ENCODE measurements at regions not wholly inside any gene's neighbourhood (a gene's known extent, or its start where the extent isn't known, plus 50 kb on each side); places are given as distances from the start of the nearest gene placed in this dataset.
"Not testable (repeated sequence)": the region's sequence is repeated elsewhere in the genome, so short reads cannot be mapped to it uniquely, and the experiment has no call there.

DNA sequence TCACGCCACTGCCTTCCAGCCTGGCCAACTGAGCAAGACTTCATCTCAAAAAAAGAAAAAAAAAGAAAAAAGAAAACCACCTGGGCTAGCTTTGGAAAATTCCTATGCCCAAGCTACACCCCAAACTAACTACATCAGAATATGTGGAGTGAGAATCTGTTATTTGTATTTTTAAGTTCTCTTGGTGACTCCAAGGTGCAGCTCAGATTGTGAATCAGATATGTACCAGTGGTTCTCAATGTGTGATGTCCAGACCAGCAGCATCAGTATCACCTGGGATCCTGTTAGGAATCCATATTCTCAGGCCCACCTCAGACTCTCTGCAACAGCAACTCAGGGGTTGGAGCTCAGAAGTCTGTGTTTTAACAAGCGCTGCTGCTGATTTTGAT is 376.8 kb downstream of the EDEM1 start:
- no peak for DNase-seq

- DNase-seq: no peak
Measured at GRCh38 chr3:5565026-5565425, 377.5 kb downstream of the EDEM1 start.

GRCh38 chr3:5567113-5567512 is 379.6 kb downstream of the EDEM1 start:
- DNase-seq: no peak

DNA sequence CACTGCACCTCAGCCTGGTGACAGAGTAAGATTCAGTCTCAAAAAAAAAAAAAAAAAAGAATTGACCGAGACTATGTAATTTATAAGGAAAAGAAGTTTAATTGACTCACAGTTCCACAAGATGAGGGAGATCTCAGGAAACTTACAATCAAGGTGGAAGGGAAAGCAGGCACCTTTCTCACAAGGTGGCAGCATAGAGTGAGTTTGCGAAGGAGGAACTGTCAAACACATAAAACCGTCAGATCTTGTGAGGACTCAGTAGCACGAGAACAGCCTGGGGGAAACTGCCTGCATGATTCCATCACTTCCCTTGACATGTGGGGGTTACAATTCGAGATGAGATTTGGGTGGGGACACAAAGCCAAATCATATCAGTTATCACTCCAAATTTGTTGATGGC is 380.9 kb downstream of the EDEM1 start:
- no peak for DNase-seq

- no peak for DNase-seq
Measured at GRCh38 chr3:5569152-5569551, 381.6 kb downstream of the EDEM1 start.

DNA sequence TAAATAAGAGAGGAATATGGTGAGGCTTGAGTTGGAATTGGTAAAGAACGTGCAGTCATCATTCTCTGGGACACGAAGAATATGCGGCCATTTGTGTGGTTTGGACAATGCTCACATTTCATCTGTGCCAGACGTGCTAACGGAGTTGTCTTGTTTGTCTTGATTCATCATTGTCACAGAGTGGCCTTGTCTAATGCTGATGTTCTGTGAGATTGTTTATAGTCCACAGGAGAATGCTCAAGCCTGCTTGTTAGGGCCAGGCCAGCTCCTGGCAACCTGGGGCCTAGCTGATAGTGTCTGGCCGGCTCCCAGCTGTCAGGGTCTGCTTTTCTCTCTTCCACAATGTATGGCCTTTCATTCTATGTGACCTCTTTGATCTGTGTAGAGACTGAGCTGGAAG is 384.7 kb downstream of the EDEM1 start:
- DNase-seq: no peak

GRCh38 chr3:5576277-5577011 is 388.9 kb downstream of the EDEM1 start:
- DNase-seq: no peak

DNA sequence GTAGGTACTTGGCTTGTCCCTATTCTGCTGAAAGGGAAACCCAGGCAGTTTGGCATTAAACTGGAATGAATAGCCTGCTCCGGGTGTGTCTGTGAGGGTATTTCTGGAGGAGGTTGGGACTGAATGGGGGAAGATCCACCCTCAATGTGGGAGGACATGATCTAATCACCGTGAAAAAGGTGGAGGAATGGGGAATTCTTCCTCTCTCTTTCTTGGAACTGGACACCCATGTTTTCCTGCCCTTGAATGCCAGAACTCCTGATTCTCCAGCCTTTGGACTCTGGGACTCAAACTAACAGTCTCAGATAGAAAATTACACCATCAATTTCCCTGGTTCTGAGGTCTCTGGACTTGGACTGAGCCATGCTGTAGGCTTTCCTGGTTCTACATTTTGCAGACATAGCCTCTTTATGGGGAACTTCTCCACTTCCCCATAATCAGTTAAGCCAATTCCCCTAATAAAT is 391.7 kb downstream of the EDEM1 start:
- DNase-seq: no peak

DNA sequence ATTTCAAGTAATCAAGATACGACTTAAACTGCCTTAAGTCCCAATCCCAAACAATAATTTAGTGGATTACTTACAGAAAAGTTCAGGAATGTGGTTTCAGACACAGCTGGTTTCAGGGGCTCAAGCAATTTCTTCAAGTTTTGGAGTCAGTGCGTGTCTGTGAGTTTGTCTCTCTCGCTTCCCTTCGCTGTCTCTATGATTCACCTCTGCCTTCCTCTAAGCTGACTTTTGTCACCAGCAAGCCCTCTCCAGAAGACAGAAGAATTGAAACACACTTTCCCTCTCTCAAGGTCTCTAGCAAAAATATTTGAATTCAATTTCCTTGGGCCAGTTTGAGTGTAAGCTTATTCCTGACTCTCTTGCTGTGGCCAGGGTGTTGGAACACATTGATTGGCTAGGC is 392.4 kb downstream of the EDEM1 start:
- DNase-seq: no peak

- no peak for DNase-seq
Measured at GRCh38 chr3:5580826-5581225, 393.3 kb downstream of the EDEM1 start.

- no peak for DNase-seq
Measured at GRCh38 chr3:5581743-5582142, 394.2 kb downstream of the EDEM1 start.

DNA sequence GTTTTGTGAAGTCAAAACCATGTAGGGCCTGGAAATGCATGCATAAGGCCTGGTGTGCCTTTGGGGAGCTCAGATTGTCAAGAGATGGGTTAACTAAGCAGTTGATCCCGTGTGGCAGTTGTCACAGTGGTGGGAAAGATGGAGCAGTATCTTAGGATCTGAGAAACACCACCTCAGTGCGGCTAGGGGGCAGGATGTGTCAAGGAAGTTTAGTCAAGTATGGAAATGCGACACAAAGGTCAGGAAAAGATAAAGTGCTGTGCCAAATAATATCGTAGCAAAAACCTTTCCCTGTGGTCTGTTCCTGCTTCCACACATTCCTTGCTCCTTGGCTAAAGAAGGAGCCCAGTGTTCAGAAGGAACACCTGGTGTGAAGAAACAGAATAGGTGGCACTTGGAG is 396.4 kb downstream of the EDEM1 start:
- no peak for DNase-seq

DNA sequence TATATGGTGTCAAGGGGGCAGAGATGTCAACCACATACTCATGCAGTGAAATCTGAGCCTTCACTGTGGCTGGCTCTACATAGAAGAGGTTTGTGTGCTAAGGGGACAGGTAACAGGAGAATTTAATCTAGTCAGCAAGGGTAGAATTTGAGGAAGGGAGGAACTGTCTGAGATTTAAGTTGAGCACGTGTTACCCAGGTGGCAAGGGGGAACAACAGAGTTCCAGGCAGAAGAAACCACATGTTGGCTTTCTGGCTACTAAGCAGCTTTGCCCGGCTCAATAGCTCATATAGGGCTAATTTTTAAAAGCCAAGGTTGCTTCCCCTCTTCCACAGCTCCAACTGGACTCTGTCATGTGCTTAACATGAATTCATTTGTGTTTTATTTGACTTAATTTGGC is 397.6 kb downstream of the EDEM1 start:
- DNase-seq: no peak

DNA sequence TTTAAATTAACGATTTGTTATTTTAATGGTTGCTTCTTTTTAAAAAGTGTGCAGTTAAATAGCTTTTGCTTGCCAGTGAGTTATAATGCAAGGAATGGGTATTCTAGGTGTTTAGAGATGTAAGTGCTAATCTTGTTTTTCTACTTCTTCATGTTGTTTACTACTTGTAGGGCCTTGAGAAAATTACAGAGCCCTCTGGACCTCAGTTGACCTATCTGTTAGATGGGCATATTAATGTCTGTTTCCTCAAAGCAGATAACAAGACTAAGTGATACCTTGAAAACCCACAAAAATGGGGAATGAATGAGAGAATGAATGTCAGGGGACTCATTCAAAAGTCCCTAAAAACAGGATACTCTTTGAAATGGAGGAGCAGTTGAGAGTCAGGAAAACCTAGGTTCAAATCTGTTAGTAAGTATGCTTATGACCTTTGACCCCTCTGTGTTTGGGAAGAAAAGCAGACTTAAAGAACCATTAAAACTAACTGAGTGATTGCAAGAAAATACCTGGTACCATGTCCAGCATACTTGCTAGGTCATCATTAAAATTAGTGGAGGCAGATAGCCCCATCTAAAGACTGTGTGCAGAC is 419.5 kb downstream of the EDEM1 start:
- DNase-seq: no peak

- no peak for DNase-seq
Measured at GRCh38 chr3:5607581-5607980, 420.1 kb downstream of the EDEM1 start.

DNA sequence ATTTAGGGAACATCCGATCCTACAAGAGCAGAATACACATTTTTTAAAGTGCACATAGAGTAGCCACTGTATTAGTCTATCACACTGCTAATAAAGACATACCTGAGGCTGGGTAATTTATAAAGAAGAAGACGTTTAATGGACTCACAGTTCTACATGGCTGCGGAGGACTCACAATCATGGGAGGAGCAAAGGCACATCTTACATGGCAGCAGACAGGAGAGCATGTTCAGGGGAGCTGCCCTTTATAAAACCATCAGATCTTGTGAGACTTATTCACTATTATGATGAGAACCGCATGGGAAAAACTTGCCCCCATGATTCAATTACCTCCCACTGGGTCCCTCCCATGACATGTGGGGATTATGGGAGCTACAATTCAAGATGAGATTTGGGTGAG is 421.5 kb downstream of the EDEM1 start:
- DNase-seq: not testable (repeated sequence)

GRCh38 chr3:5613599-5613998 is 426.1 kb downstream of the EDEM1 start:
- DNase-seq: no peak

GRCh38 chr3:5616873-5617272 is 429.4 kb downstream of the EDEM1 start:
- DNase-seq: no peak

GRCh38 chr3:5618170-5618569 is 430.7 kb downstream of the EDEM1 start:
- no peak for DNase-seq

DNA sequence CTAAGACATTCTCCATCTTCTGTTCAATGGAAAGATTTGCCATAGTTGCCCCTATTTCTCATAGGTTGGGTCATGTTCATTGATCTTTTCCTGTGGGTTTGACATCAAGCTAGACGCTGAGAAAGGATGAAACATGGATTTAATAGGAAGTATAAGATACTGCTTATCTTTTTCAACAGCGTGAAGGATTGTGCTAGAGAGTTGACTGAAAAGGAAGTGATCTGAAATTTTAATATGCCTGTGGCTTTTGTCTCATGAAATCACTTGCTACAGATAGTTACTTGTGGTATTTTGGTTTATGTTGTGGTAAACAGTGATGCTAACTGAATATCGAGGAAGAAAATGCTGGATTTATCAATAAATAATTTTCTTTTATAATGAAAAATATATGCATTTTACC is 442.9 kb downstream of the EDEM1 start:
- no peak for DNase-seq

GRCh38 chr3:5633960-5634359 is 446.5 kb downstream of the EDEM1 start:
- no peak for DNase-seq

GRCh38 chr3:5634411-5634810 is 446.9 kb downstream of the EDEM1 start:
- DNase-seq: no peak

GRCh38 chr3:5635746-5636145 is 448.2 kb downstream of the EDEM1 start:
- no peak for DNase-seq

DNA sequence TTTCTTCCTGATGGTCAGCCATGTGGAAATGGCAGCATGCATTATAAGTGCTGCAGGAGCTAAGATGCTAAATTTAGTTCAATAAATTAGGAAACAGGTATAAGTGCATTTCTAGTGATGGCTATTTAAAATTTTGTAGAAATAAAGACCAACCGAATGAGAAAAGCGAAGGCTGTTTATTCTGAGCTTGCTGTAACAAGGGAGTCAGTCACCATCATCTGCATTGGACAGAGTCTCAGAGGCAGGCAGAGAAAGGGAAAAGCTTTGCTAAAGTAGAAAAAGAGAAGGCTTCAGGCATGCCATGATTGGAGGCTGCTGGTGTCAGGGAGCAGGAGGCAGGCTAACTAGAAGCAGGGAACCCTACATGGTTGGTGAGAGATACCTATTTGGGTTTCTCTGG is 451.0 kb downstream of the EDEM1 start:
- no peak for DNase-seq

Measured in NCI-H2081 treated with DMSO at 0.1 percent for 48 hours (cell line).